Upper lobe of right lung (tissue), 1 donor: ENCODE measurements at regions not wholly inside any gene's neighbourhood (a gene's known extent, or its start where the extent isn't known, plus 50 kb on each side); places are given as distances from the start of the nearest gene placed in this dataset.
"Not testable (repeated sequence)": the region's sequence is repeated elsewhere in the genome, so short reads cannot be mapped to it uniquely, and the experiment has no call there.

Experiments used
- ATAC-seq: fragments of 200-7000 bp; cut with Tn5 transposase; one replicate; pipeline ENCODE4 v1.9.1; 2020; ENCODE audit warnings: mild to moderate bottlenecking, moderate library complexity
- DNase-seq: peaks from one replicate; pipeline ENCODE4 v3.0.0-alpha.2; 2020
- H3K27ac ChIP-seq: fragments of 200-600 bp; one replicate; pipeline ENCODE4 v1.8.0; 2022
- H3K27me3 ChIP-seq: fragments of 200-600 bp; one replicate; pipeline ENCODE4 v1.8.0; 2022; ENCODE audit warnings: mild to moderate bottlenecking
- H3K36me3 ChIP-seq: fragments of 200-600 bp; one replicate; pipeline ENCODE4 v1.8.0; 2022
- H3K4me1 ChIP-seq: fragments of 200-600 bp; one replicate; pipeline ENCODE4 v1.8.0; 2022
- H3K4me3 ChIP-seq: fragments of 200-600 bp; one replicate; pipeline ENCODE4 v1.8.0; 2022; ENCODE audit warnings: mild to moderate bottlenecking
- H3K9me3 ChIP-seq: fragments of 200-600 bp; one replicate; pipeline ENCODE4 v1.8.0; 2022
- intact Hi-C: fragments of 100-400 bp; cut with DNase I; formaldehyde crosslinking; loops from one replicate; pipeline ENCODE4 v1.11.0; 2022
- TF ChIP-seq, protein P1 (sequence below): fragments of 200-600 bp; IDR thresholded peaks from one replicate; pipeline ENCODE4 v1.8.0; 2022; ENCODE audit warnings: antibody characterized with exemption
- donor health status: DM: no; HTN: yes; CAD: no; lungs with severe emphysema.

- intact Hi-C loops, H3K27ac ChIP-seq, H3K4me1 ChIP-seq, H3K4me3 ChIP-seq, H3K27me3 ChIP-seq, H3K36me3 ChIP-seq: not testable (repeated sequence)
- DNase-seq (peak; percentile 75), ATAC-seq (peak; percentile 21)
- H3K9me3 ChIP-seq = peaks cover 12% of the 10 kb centered on the region
Observed at GRCh38 chr15:20282491-20282943, 259.1 kb downstream of the GOLGA6L6 start.

DNA sequence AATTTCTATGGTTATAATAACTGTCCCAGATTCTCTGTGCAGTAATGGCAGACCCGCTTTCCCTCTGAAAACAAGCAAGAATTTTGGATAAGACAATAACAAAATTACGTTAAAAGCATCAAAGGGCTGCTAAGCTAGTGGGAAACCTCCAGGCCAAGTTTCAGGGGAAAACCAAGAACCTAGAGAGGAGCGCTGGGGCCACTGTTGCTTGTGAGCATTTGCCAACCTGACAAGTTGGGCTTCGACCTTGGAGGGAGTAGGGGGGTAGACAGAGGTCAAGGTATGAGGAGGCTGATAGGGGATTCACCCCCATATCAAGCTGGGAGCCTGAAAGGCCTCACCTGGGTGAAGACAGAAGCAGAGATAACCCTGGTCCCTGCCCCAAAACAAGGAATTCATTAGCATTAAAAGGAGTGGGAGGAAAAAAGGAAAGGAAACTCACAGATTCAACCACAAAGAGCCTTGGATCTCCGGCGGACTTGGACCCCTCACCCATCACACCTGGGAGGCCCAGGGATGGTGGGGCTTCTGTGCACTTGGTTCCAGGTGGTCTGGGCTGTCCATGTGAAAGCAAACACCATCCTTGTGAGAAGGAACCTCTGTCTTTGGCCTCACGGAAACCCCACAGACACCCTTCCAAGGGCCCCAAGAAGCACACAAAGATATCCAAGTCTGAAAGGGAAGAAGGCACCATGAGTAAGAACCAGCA is 259.9 kb downstream of the GOLGA6L6 start:
- peak; percentile 63 for DNase-seq
- peaks cover 15% of the 10 kb centered on the region for H3K9me3 ChIP-seq
- not testable (repeated sequence) for H3K27ac ChIP-seq

DNA sequence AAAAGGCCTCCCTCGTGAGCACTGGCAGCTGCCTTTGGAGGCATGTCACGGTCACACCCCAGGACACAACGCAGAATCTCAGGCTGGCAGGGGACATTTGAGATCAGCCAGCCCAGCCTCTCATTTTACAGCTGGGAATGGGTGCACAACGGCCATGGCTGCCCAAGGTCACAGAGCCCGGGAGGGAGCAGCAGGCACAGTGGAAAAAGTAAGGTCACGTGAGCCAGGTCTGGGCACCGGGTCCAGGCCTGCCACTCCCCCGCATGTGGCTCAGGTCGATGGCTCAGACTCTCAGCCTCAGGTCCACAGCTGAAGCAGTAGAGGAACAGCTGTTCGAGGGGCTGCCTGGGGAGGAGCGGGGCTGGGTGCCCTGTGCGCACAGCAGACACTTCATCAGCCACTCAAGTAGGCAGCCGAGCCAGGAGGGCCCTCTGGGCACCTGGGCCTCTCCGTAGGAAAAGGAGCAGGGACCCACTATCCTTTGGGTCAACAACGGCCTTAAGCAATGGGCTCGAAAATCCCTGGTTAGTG is 260.6 kb downstream of the GOLGA6L6 start:
- no peak for DNase-seq
- Histone ChIP-seq H3K4me1 (no peaks in the 10 kb centered on the region), H3K9me3 (peaks cover 15% of the 10 kb centered on the region), H3K36me3 (no peaks in the 10 kb centered on the region), H3K27me3 (no peaks in the 10 kb centered on the region), H3K4me3 (no peak overlapping the region), H3K27ac (no peak overlapping the region)
- TF ChIP-seq, protein P1, sequence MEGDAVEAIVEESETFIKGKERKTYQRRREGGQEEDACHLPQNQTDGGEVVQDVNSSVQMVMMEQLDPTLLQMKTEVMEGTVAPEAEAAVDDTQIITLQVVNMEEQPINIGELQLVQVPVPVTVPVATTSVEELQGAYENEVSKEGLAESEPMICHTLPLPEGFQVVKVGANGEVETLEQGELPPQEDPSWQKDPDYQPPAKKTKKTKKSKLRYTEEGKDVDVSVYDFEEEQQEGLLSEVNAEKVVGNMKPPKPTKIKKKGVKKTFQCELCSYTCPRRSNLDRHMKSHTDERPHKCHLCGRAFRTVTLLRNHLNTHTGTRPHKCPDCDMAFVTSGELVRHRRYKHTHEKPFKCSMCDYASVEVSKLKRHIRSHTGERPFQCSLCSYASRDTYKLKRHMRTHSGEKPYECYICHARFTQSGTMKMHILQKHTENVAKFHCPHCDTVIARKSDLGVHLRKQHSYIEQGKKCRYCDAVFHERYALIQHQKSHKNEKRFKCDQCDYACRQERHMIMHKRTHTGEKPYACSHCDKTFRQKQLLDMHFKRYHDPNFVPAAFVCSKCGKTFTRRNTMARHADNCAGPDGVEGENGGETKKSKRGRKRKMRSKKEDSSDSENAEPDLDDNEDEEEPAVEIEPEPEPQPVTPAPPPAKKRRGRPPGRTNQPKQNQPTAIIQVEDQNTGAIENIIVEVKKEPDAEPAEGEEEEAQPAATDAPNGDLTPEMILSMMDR = no peak
- intact Hi-C loops = no loop called here
- ATAC-seq = peak; percentile 49

More for the DNA sequence above, 259.9 kb downstream of the GOLGA6L6 start:
- ATAC-seq, intact Hi-C loops, H3K4me1 ChIP-seq, H3K4me3 ChIP-seq, H3K36me3 ChIP-seq, H3K27me3 ChIP-seq: not testable (repeated sequence)

- H3K27ac ChIP-seq, H3K27me3 ChIP-seq, H3K4me1 ChIP-seq, intact Hi-C loops, H3K4me3 ChIP-seq, H3K36me3 ChIP-seq: not testable (repeated sequence)
- peak; percentile 74 for DNase-seq
- H3K9me3 ChIP-seq = peaks cover 15% of the 10 kb centered on the region
- peak; percentile 32 for ATAC-seq
Observed at GRCh38 chr15:20280141-20280932, 261.3 kb downstream of the GOLGA6L6 start.

DNA sequence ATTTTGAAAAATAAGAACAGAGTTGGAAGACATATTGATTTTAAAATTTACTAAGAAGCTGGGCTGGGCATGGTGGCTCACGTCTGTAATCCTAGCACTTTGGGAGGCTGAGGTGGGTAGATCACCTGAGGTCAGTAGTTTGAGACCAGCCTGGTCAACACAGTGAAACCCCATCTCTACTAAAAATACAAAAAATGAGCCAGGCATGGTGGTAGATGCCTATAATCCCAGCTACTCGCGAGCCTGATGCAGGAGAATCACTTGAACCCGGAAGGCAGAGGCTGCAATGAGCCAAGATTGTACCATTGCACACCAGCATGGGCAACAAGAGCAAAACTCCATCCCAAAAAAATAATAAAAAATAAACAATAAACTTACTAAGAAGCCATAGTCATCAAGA is 262.5 kb downstream of the GOLGA6L6 start:
- H3K36me3 ChIP-seq, H3K27ac ChIP-seq, DNase-seq, H3K27me3 ChIP-seq, intact Hi-C loops, ATAC-seq, H3K4me3 ChIP-seq, H3K4me1 ChIP-seq: not testable (repeated sequence)
- H3K9me3 ChIP-seq = peaks cover 15% of the 10 kb centered on the region

DNA sequence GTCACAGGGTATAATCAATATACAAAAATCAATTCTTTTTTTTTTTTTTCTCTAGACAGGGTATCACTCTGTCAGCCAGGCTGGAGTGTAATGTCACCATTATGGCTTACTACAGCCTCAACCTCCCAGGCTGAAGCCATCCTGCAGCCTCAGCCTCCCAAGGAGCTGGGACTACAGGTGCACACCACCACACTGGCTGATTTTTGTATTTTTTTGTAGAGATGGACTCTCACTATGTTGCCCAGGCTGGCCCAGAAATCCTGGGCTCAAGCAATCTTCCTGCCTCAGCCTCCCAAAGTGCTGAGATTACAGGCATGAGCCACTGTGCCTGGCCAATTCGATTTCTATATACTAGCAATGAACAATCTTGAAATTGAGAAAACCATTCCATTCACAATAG is 263.2 kb downstream of the GOLGA6L6 start:
- intact Hi-C loops, ATAC-seq, H3K4me3 ChIP-seq, H3K27ac ChIP-seq, H3K36me3 ChIP-seq, H3K4me1 ChIP-seq, H3K27me3 ChIP-seq: not testable (repeated sequence)
- peak; percentile 39 for DNase-seq
- peaks cover 15% of the 10 kb centered on the region for H3K9me3 ChIP-seq

DNA sequence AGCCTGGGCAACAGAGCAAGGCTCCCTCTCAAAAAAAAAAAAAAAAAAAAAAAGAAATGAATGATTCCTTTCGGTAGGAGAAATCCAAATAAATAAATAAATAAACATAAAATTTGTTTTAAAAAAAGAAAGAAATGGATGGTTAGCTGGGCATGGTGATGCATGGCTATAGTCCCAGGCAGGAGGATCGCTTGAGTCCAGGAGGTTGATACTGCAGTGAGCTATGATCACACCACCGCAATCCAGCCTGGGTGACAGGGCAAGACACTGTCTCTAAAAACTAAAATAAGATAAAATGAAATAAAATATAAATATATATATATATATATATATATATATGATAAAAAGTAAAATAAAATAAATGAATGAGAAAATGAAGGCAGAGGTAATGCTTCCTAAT is 264.1 kb downstream of the GOLGA6L6 start:
- H3K27ac ChIP-seq, intact Hi-C loops, ATAC-seq, H3K36me3 ChIP-seq, H3K4me1 ChIP-seq, H3K27me3 ChIP-seq, H3K4me3 ChIP-seq: not testable (repeated sequence)
- DNase-seq = peak; percentile 37
- peaks cover 15% of the 10 kb centered on the region for H3K9me3 ChIP-seq

GRCh38 chr15:20276312-20277114 is 265.1 kb downstream of the GOLGA6L6 start:
- H3K9me3 ChIP-seq = peaks cover 10% of the 10 kb centered on the region
- intact Hi-C loops, H3K27me3 ChIP-seq, H3K36me3 ChIP-seq, H3K27ac ChIP-seq, H3K4me1 ChIP-seq, H3K4me3 ChIP-seq: not testable (repeated sequence)
- DNase-seq (peak; percentile 69), ATAC-seq (peak; percentile 1)

DNA sequence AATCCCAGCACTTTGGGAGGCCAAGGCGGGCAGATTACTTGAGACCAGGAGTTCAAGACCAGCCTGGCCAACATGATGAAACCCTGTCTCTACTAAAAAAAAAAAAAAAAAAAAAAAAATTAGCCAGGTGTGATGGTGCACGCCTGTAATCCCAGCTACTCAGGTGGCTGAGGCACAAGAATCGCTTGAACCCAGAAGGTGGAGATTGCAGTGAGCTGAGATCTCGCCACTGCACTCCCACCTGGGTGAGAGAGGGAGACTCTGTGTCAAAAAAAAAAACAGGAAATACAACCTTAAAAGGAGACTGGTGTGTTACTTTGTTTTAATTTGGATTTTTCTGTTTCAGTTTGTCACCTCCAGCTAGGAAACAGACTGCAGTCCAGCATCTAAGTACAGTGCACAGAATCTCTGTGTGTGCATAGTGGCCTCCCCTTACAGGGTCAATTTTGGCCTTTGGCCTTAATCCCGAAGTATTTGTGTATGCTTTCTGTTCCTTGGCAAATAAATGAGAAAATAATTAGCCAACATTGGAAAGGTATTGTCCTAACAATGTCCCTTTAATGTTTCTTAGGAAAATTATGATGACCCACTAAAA is 266.1 kb downstream of the GOLGA6L6 start:
- H3K4me3 ChIP-seq, intact Hi-C loops, H3K36me3 ChIP-seq, H3K27me3 ChIP-seq, H3K27ac ChIP-seq, H3K4me1 ChIP-seq, ATAC-seq: not testable (repeated sequence)
- H3K9me3 ChIP-seq = peaks cover 10% of the 10 kb centered on the region
- peak; percentile 40 for DNase-seq
